GM12891 (cell line): ENCODE measurements at regions not wholly inside any gene's neighbourhood (a gene's known extent, or its start where the extent isn't known, plus 50 kb on each side); places are given as distances from the start of the nearest gene placed in this dataset.

ENCODE experiments used
- DNase-seq: peaks from one replicate; pipeline ENCODE4 v3.0.0; 2011; ENCODE audit warnings: low spot score; ENCODE audit not compliant: insufficient read length
- FAIRE-seq: peaks from 2 replicates; lab custom pipeline; 2011; peaks lifted over from hg19 to GRCh38; lab: Jason Lieb, UNC
- PAX5 ChIP-seq: IDR thresholded peaks from 2 replicates; pipeline ENCODE4 v1.6.1; 2011; ENCODE audit warnings: low read length, moderate library complexity, mild to moderate bottlenecking; ENCODE audit not compliant: insufficient read depth, severe bottlenecking
- POLR2A ChIP-seq: IDR thresholded peaks from 2 replicates; pipeline ENCODE4 v1.6.1; 2011; ENCODE audit warnings: low read depth, low read length, control low read depth
- POLR2AphosphoS5 ChIP-seq: IDR thresholded peaks from 2 replicates; pipeline ENCODE4 v1.6.1; 2011; ENCODE audit warnings: low read depth, low read length, control low read depth
- POU2F2 ChIP-seq: IDR thresholded peaks from 2 replicates; pipeline ENCODE4 v1.6.1; 2011; ENCODE audit warnings: low read depth, mild to moderate bottlenecking, control low read depth, low read length, moderate library complexity
- SPI1 ChIP-seq: IDR thresholded peaks from 2 replicates; pipeline ENCODE4 v1.6.1; 2011; ENCODE audit warnings: low read depth, low read length, control low read depth
- TAF1 ChIP-seq: IDR thresholded peaks from 2 replicates; pipeline ENCODE4 v1.6.1; 2011; ENCODE audit warnings: low read depth, low read length, control low read depth

DNA sequence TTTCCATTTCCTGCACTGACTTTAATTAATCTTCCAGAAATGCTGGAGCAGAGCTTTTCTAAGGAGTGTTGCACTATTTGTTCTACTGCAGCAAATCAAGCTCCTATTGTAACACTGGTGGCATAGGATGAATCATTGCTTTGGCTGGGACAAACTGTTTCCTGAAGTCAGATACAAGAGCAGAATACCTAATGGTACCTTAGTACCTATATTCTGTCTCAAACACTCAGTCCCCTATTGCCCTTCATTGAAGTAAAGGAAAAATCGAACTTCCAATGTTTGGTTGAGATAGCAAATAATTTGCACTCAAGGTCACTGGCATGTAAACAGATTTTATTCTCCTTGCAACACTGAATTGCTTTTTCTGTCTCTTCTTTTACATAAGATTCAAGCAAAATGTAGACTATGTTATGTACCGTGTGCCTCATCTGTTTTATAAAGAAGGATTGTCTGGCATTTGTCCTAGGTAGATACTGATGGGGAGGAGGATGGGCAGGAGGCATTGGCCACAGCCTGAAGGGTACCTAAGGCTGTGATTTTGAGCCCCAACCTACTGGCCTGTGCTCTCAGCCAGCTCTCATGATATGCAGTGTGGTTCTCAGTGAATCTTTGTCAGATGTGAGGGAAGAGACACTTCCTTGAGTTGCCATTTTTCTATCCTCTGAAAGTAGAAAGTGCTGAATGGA is 141.6 kb downstream of the AASDH start:
- TF ChIP-seq POU2F2 = no peak
- TF ChIP-seq TAF1 = no peak
- no peak for TF ChIP-seq POLR2AphosphoS5
- no peak for TF ChIP-seq PAX5
- no peak for TF ChIP-seq POLR2A
- no peak for TF ChIP-seq SPI1
- DNase-seq (no peak), FAIRE-seq (no peak)

DNA sequence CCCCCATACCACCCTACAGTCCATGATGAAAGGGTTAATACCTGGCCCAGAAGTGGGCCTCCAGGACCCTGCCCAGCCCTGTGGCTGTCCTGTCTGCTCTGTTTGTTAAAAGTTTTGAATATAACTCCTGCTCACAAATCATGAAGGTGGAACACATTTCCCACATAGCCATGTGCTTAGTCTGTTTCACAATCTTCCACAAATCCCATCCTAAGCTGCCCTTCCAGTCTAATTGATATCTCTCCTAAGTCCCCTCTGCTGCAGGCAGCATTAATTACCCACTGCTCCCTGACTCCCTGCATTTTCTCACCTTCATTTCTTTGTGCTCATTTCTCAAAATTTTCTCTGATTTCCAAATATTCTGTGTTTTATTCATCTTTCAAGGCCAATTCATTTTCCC is 142.6 kb downstream of the AASDH start:
- DNase-seq (no peak), FAIRE-seq (no peak)
- no peak for TF ChIP-seq POLR2AphosphoS5
- no peak for TF ChIP-seq POLR2A

GRCh38 chr4:56243107-56243506 is 144.2 kb downstream of the AASDH start:
- DNase-seq (no peak), FAIRE-seq (no peak)
- no peak for TF ChIP-seq SPI1
- TF ChIP-seq POLR2A = no peak
- TF ChIP-seq TAF1 = no peak
- TF ChIP-seq PAX5 = no peak
- TF ChIP-seq POLR2AphosphoS5 = no peak
- TF ChIP-seq POU2F2 = no peak

- FAIRE-seq = no peak
- TF ChIP-seq POLR2AphosphoS5 (no peak), PAX5 (no peak), SPI1 (no peak), TAF1 (no peak), POLR2A (no peak)
- DNase-seq = no peak
These were observed 145.8 kb downstream of the AASDH start for GRCh38 chr4:56241500-56241899.

GRCh38 chr4:56240554-56241174 is 146.6 kb downstream of the AASDH start:
- no peak for DNase-seq
- TF ChIP-seq TAF1 (no peak), POLR2AphosphoS5 (no peak), POLR2A (no peak), SPI1 (no peak), POU2F2 (no peak), PAX5 (no peak)
- FAIRE-seq = no peak

DNA sequence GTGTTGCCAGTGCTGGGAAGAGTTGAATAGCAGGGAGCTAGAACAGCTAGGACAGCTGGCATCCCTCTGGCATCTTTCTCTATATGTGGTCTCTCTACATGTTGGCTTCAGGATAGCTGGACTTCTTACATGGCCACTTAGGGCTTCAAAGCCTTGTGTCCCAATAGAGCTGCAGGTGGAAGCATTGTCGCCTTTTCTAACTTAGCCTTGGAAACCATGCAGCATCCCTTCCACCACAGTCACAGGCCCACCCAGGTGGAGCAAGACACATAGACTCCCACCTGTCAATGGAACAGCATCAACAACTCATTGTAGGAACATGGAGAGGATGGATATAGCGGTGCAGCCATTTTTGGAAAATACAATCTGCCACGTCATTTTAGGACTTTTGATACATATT is 149.0 kb downstream of the AASDH start:
- no peak for TF ChIP-seq POU2F2
- DNase-seq = no peak
- FAIRE-seq = no peak

- DNase-seq = no peak
- TF ChIP-seq POU2F2 = no peak
- no peak for TF ChIP-seq POLR2AphosphoS5
- no peak for TF ChIP-seq POLR2A
- FAIRE-seq = no peak
These were observed 151.6 kb downstream of the AASDH start for GRCh38 chr4:56235725-56236124.

GRCh38 chr4:56235011-56235410 is 152.3 kb downstream of the AASDH start:
- TF ChIP-seq POLR2A = no peak
- FAIRE-seq (no peak), DNase-seq (no peak)

DNA sequence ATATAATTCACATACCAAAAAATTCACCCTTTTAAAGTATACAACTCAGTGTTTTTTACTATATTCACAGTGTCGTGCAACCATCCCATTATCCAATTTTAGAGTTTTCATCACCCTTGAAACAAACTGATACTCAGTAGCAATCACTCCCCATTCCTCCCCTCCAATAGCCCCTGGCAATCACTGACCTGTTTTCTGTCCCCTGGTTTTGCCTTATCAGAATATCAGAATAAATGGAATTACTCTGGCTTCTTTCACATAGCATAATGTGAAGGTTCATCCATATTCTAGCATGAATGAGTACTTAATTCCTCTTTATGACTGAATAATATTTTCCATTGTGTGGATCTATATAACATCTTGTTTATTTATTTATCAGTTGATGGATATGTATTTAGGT is 153.2 kb downstream of the AASDH start:
- TF ChIP-seq PAX5 (no peak), POLR2AphosphoS5 (no peak), POLR2A (no peak), POU2F2 (no peak), SPI1 (no peak), TAF1 (no peak)
- no peak for FAIRE-seq
- no peak for DNase-seq

GRCh38 chr4:56231410-56231809 is 155.9 kb downstream of the AASDH start:
- DNase-seq (no peak), FAIRE-seq (no peak)

GRCh38 chr4:56229947-56230346 is 157.3 kb downstream of the AASDH start:
- FAIRE-seq = no peak
- no peak for DNase-seq
- no peak for TF ChIP-seq SPI1
- TF ChIP-seq POLR2AphosphoS5 = no peak
- no peak for TF ChIP-seq POLR2A
- TF ChIP-seq TAF1 = no peak
- no peak for TF ChIP-seq PAX5
- no peak for TF ChIP-seq POU2F2

More at GRCh38 chr4:56231410-56231809, 155.9 kb downstream of the AASDH start:
- TF ChIP-seq POU2F2 (no peak), POLR2A (no peak), TAF1 (no peak), POLR2AphosphoS5 (no peak), PAX5 (no peak), SPI1 (no peak)
